ENCODE measurements at regions not wholly inside any gene's neighbourhood (a gene's known extent, or its start where the extent isn't known, plus 50 kb on each side); places are given as distances from the start of the nearest gene placed in this dataset.

- Mint-ChIP-seq H3K27me3 (ENCODE audit: insufficient read depth, low read depth) (peaks cover 3% of the 10 kb centered on the region), H3K4me3 (no peak overlapping the region), H3K27ac (no peak overlapping the region), H3K36me3 (no peaks in the 10 kb centered on the region), H3K4me1 (no peaks in the 10 kb centered on the region), H3K9me3 (no peaks in the 10 kb centered on the region)
- H3F3A ChIP-seq (ENCODE audit: low read depth): no peaks in the 10 kb centered on the region
- H3K9ac ChIP-seq: no peak overlapping the region
- no peaks in the 10 kb centered on the region for H3K79me2 ChIP-seq (ENCODE audit: low read depth)
- no peaks in the 10 kb centered on the region for H3K36me3 ChIP-seq
- H3K4me1 ChIP-seq: no peaks in the 10 kb centered on the region
- H2AFZ ChIP-seq (replicated peaks): peak overlapping the region; percentile 40
- no peak overlapping the region for H3K4me2 ChIP-seq
- H3K4me3 ChIP-seq: no peak overlapping the region
- no peak for DNase-seq (ENCODE audit: low spot score)
- no peaks in the 10 kb centered on the region for H4K20me1 ChIP-seq (ENCODE audit: low read depth)
- H3K27ac ChIP-seq: no peak overlapping the region
- TF ChIP-seq EZH2phosphoT487 (IDR thresholded peaks at IDR 0.05): no peak
- TF ChIP-seq CTCF (IDR thresholded peaks at IDR 0.05): no peak
- TF ChIP-seq EZH2 (IDR thresholded peaks at IDR 0.05): no peak
- H3K9me3 ChIP-seq (ENCODE audit: low read depth): no peaks in the 10 kb centered on the region
- no peaks in the 10 kb centered on the region for H3K27me3 ChIP-seq
Measured at GRCh38 chr5:27821681-27822080, 783.3 kb upstream of the CDH9 start.

GRCh38 chr5:27818888-27819287 is 780.5 kb upstream of the CDH9 start:
- Histone ChIP-seq H3K36me3 (no peaks in the 10 kb centered on the region), H3F3A (ENCODE audit: low read depth) (no peaks in the 10 kb centered on the region), H2AFZ (replicated peaks) (no peak overlapping the region), H4K20me1 (ENCODE audit: low read depth) (no peaks in the 10 kb centered on the region), H3K4me2 (no peak overlapping the region), H3K4me1 (no peaks in the 10 kb centered on the region), H3K27me3 (no peaks in the 10 kb centered on the region), H3K9me3 (ENCODE audit: low read depth) (no peaks in the 10 kb centered on the region), H3K9ac (no peak overlapping the region), H3K27ac (no peak overlapping the region), H3K4me3 (no peak overlapping the region), H3K79me2 (ENCODE audit: low read depth) (no peaks in the 10 kb centered on the region)
- no peaks in the 10 kb centered on the region for H3K36me3 Mint-ChIP-seq
- peaks cover 5% of the 10 kb centered on the region for H3K27me3 Mint-ChIP-seq (ENCODE audit: insufficient read depth, low read depth)
- no peak overlapping the region for H3K4me3 Mint-ChIP-seq
- no peaks in the 10 kb centered on the region for H3K9me3 Mint-ChIP-seq
- H3K4me1 Mint-ChIP-seq: no peaks in the 10 kb centered on the region
- TF ChIP-seq EZH2 (IDR thresholded peaks at IDR 0.05): no peak
- H3K27ac Mint-ChIP-seq: no peak overlapping the region
- DNase-seq (ENCODE audit: low spot score): no peak

GRCh38 chr5:27814983-27815382 is 776.6 kb upstream of the CDH9 start:
- no peaks in the 10 kb centered on the region for H3K4me1 ChIP-seq
- Mint-ChIP-seq H3K27ac (no peak overlapping the region), H3K27me3 (ENCODE audit: insufficient read depth, low read depth) (peaks cover 5% of the 10 kb centered on the region), H3K4me3 (no peak overlapping the region), H3K36me3 (no peaks in the 10 kb centered on the region), H3K4me1 (peaks cover 2% of the 10 kb centered on the region), H3K9me3 (no peaks in the 10 kb centered on the region)
- no peaks in the 10 kb centered on the region for H4K20me1 ChIP-seq (ENCODE audit: low read depth)
- no peak overlapping the region for H3K4me2 ChIP-seq
- no peak overlapping the region for H3K4me3 ChIP-seq
- H3K9me3 ChIP-seq (ENCODE audit: low read depth): no peaks in the 10 kb centered on the region
- TF ChIP-seq CTCF (IDR thresholded peaks at IDR 0.05): no peak
- no peak for TF ChIP-seq EZH2 (IDR thresholded peaks at IDR 0.05)
- TF ChIP-seq EZH2phosphoT487 (IDR thresholded peaks at IDR 0.05): no peak
- H3K9ac ChIP-seq: no peak overlapping the region
- no peaks in the 10 kb centered on the region for H3F3A ChIP-seq (ENCODE audit: low read depth)
- H3K27me3 ChIP-seq: no peaks in the 10 kb centered on the region
- no peak overlapping the region for H3K27ac ChIP-seq
- H3K36me3 ChIP-seq: no peaks in the 10 kb centered on the region
- H3K79me2 ChIP-seq (ENCODE audit: low read depth): no peaks in the 10 kb centered on the region
- H2AFZ ChIP-seq (replicated peaks): no peak overlapping the region
- DNase-seq (ENCODE audit: low spot score): no peak

- Histone ChIP-seq H3K36me3 (no peaks in the 10 kb centered on the region), H3K9me3 (ENCODE audit: low read depth) (no peaks in the 10 kb centered on the region), H3K4me2 (no peak overlapping the region), H3K9ac (no peak overlapping the region), H3K4me3 (no peak overlapping the region), H2AFZ (replicated peaks) (no peak overlapping the region), H4K20me1 (ENCODE audit: low read depth) (no peaks in the 10 kb centered on the region), H3K79me2 (ENCODE audit: low read depth) (no peaks in the 10 kb centered on the region), H3K27me3 (no peaks in the 10 kb centered on the region), H3F3A (ENCODE audit: low read depth) (no peaks in the 10 kb centered on the region), H3K27ac (no peak overlapping the region), H3K4me1 (no peaks in the 10 kb centered on the region)
- no peak overlapping the region for H3K4me3 Mint-ChIP-seq
- TF ChIP-seq EZH2phosphoT487 (IDR thresholded peaks at IDR 0.05): no peak
- TF ChIP-seq EZH2 (IDR thresholded peaks at IDR 0.05): no peak
- H3K36me3 Mint-ChIP-seq: no peaks in the 10 kb centered on the region
- no peak for DNase-seq (ENCODE audit: low spot score)
- no peaks in the 10 kb centered on the region for H3K9me3 Mint-ChIP-seq
- peaks cover 2% of the 10 kb centered on the region for H3K4me1 Mint-ChIP-seq
- H3K27me3 Mint-ChIP-seq (ENCODE audit: insufficient read depth, low read depth): peaks cover 5% of the 10 kb centered on the region
- H3K27ac Mint-ChIP-seq: no peak overlapping the region
Measured at GRCh38 chr5:27814286-27814685, 775.9 kb upstream of the CDH9 start.
